Keratinocyte (primary cell): ENCODE measurements at regions not wholly inside any gene's neighbourhood (a gene's known extent, or its start where the extent isn't known, plus 50 kb on each side); places are given as distances from the start of the nearest gene placed in this dataset.

Experiments used
- CTCF ChIP-seq, 3 experiments: IDR thresholded peaks in 1 of 3; conservative IDR thresholded peaks in 1 of 3; optimal IDR thresholded peaks in 1 of 3; 2 replicates in 2 of 3; 3 replicates in 1 of 3; pipeline versions ENCODE3 to v1.5.1; 2011; ENCODE audit warnings: low read length in 3 of 3, mild to moderate bottlenecking in 3 of 3, moderate library complexity in 2 of 3, control low read depth in 1 of 3, inconsistent platforms in 1 of 3; ENCODE audit not compliant: insufficient read depth in 2 of 3; ENCODE audit errors: extremely low read depth in 1 of 3
- EZH2 ChIP-seq: IDR thresholded peaks from one replicate; pipeline ENCODE4 v1.6.1; 2012; ENCODE audit warnings: inconsistent platforms, mild to moderate bottlenecking, low read length, moderate library complexity

- no peak for TF ChIP-seq CTCF (optimal IDR thresholded peaks at IDR 0.05 in 1 of 3, IDR thresholded peaks at IDR 0.05 in 1 of 3, conservative IDR thresholded peaks at IDR 0.05 in 1 of 3; ENCODE audit: extremely low read depth in 1 of 3, insufficient read depth in 2 of 3, low read length in 3 of 3)
- no peak for TF ChIP-seq EZH2
These were observed 681.4 kb downstream of the TENT5A start for GRCh38 chr6:81071121-81071520.
